GM21447 (cell line): ENCODE measurements at regions not wholly inside any gene's neighbourhood (a gene's known extent, or its start where the extent isn't known, plus 50 kb on each side); places are given as distances from the start of the nearest gene placed in this dataset.
A peak's percentile ranks its signal among the peaks of the same experiment; 100 is the strongest.
"Not testable (repeated sequence)": the region's sequence is repeated elsewhere in the genome, so short reads cannot be mapped to it uniquely, and the experiment has no call there.

Experiments
- ATAC-seq: cut with Tn5 transposase; IDR thresholded peaks from one replicate; pipeline ENCODE4 v1.9.1; 2021; ENCODE audit not compliant: unreplicated experiment

GRCh38 chr14:105772710-105773250 lies 246.4 kb downstream of the TMEM121 start:
- not testable (repeated sequence) for ATAC-seq

DNA sequence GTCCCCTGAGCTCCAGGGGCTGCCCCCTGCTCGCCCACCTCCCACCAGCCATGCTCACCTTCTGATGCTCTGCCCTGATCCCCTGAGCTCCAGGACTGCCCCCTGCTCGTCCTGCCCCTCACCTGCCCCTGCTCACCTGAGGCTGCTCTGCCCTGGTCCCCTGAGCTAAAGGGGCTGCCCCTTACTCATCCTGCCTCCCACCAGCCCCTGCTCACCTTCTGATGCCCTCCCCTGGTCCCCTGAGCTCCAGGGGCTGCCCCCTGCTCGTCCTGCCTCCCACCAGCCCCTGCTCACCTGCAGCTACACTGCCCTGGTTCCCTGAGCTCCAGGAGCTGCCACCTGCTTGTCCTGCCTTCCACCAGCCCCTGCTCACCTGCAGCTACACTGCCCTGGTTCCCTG lies 247.2 kb downstream of the TMEM121 start:
- ATAC-seq, result no peak

DNA sequence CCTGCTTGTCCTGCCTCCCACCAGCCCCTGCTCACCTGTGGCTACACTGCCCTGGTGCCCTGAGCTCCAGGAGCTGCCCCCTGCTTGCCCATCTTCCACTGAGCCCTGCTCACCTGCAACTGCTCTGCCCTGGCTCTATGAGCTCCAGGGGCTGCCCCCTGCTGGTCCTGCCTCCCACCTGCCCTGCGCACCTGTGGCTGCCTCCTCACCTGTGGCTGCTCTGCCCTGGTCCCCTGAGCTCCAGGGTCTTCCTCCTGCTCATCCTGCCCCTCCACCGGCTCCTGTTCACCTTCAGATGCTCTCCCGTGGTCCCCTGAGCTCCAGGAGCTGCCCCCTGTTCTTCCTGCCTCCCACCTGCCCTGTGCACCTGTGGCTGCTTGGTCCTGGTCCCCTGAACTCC lies 247.6 kb downstream of the TMEM121 start:
- ATAC-seq, result no peak

DNA sequence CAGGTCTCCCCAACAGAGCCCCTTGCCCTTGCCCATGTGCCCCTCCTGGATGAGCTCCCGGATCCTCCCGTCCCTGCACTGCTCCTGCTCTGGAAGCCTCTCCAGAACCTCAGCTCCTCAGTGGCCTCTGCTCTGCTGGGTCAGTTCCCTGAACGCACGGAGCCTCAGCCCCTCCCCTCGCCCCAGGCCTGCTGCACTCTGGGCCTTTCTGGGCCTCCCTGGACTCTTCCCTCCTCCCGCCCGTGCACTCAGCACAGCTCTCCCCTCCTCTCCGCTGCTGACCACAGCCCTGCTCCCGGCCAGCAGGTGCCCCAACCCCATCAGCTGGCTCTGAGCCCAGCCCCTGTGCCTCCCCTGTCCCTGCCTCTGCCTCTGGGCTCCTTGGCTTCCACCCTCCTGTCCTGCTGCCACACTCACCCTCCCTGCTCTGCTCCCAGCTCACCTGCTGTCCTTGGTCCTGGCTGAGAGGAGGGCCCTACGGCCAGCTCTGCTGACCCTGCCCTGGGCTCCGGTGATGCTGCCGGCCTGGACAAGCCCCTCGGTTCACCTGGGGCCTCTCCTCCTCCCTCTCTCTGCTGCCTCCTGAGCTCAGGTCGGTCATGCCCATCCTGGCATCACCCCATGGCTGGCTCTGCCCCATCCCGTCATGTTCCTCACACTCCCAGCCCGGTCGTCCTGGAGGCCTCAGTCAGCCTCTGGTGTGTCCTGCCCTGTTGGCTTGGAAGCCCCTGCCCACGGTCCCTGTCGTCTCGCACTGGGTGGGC lies 248.4 kb downstream of the TMEM121 start:
- not testable (repeated sequence) for ATAC-seq

DNA sequence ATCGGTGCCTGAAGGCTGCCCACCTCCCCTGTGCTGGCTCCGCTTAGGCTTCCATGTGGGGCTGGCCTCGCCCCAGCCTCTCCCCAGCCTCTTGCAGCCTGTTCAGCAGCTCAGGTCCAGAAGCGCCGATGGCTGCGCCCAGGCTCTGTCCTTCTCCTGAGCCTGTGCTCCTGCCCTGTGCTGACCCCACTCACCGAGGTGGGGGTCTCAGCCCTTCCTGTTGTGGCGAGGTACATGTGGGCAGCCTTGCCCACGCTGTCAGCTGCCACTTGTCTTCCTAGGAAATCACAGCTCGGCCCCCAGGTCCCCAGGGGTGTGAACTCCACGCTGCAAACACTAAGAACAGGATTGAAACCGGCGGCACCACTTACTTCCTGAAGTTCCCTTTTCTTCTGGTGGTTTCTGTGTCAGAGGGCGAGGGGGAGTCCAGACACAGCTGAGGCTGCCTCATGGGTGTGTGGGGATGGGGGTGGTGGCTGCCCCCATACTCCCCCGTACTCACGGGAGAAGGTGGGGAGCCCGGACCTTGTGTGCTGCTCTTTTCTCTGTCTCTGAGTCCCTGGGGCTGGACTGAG lies 249.1 kb downstream of the TMEM121 start:
- ATAC-seq, result not testable (repeated sequence)

DNA sequence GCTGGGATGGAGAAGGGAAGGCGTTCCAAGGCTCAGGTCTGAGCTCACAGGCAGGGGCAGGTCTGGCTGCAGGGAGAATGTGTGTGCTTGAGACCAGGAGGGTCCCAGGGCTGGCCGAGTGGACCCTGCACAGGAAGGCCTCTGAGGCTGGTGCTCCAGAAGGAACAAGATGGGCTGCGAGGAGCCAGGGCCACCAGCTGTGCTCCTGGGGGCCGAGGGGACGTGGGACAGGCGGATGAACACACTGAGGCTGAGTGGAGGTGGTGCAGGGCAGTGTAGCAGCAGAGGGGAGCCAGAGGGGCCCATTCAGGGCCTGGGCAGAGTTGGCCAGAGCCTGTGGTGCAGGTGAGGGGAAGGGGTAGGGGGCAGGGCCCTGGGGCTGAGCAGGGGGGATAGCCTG lies 249.7 kb downstream of the TMEM121 start:
- not testable (repeated sequence) for ATAC-seq

- no peak for ATAC-seq
Observed at GRCh38 chr14:105776924-105777323, 250.5 kb downstream of the TMEM121 start.

DNA sequence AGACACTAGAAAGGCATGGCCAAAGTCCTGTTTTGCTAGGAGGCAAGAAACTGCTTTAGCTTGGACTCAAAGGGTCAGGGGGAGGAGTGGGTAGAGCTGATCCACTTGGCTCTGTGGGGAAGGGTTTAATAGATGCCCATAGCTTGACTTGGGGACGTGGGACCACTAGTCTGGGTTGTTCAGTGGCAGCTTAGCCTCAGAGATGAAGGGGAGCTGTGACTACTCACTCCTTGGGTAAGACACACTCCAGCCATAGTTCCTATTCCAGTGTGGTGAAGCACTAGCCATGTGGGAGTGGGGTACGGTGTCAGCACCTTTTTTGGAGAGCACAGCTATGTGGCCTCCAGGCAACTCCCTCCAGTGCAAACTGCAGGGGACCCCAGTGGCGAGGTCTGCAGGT lies 257.3 kb downstream of the TMEM121 start:
- ATAC-seq, result no peak

GRCh38 chr14:105793836-105794235 lies 267.5 kb downstream of the TMEM121 start:
- ATAC-seq, result no peak

DNA sequence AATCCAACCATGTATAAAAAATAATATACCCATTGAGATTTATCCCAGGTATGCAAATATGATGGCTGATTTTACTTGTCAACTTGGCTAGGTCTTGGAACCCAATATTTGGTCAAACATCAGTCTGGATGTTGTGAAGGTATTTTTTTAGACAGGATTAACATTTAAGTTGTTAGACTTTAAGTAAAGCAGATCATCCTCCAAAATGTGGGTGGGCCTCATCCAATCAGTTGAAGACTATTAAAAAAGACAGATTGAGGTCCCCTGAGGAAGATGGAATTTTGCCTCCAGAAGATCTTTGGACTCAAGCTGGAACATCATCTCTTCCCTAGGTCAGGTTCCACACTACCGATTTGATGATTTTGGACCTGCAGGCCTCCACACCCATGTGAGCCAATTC lies 271.2 kb downstream of the TMEM121 start:
- no peak for ATAC-seq

DNA sequence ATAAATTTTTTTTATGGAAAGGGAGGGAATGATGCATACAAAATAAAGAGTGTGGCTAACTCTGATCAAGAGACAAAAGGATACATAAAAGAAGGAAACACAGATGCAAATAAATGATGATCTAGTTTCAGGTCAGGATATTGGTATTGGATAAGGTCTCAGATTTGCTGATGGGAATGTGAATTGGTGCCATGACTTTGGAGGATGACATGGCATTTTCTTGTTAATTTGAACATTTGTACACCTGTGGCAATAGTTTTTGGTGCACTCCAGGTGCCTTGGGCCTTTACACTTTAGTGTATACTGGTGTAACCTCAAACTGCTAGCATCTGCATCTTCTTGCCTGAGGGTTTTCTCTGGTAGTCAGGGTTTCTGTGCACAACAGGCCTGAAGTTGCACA lies 279.3 kb downstream of the TMEM121 start:
- no peak for ATAC-seq

DNA sequence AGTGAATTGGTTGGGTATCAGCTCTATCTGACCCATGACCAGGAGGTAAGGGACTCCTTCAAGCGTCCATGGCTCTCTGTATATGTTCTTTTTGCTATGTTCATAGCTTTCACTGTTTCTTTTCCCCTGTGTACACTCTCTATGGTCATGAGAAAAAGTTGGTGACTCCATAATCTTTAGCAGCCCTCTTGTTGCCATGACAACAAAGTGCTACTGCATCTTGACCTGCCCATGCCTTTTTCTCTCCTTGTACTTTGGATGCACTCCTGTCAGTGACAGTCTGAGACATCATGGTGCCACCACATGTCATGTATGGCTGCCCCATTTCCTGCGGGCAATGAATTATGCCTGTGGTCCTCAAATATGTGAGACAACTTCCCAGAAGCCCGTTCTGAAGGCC lies 280.2 kb downstream of the TMEM121 start:
- ATAC-seq, result no peak

GRCh38 chr14:105817971-105818711 lies 291.8 kb downstream of the TMEM121 start:
- peak; percentile 79 for ATAC-seq

- no peak for ATAC-seq
Observed at GRCh38 chr14:105818712-105819005, 292.3 kb downstream of the TMEM121 start.

GRCh38 chr14:105830171-105830570 lies 303.8 kb downstream of the TMEM121 start:
- no peak for ATAC-seq

GRCh38 chr14:105836160-105836559 lies 309.8 kb downstream of the TMEM121 start:
- no peak for ATAC-seq

DNA sequence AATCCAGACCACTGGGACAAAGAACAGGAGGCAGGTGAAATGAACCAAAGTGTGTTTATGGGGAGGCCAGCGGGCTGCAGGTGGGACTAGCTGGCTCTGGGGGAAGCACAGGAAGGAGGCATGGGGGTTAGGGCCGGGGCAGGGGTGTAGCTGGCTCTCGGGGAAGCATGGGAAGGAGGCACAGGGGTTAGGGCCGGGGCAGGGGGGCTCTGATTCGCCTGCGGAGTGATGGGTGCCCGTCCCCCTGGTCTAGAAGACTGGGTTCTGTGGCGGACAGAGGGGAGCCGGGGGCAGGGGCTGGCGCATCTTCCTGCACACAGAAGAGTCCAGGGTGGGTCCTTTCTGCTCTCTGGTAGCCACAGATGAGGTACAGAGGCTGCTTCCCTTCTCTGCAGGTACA lies 310.3 kb downstream of the TMEM121 start:
- ATAC-seq, result no peak

DNA sequence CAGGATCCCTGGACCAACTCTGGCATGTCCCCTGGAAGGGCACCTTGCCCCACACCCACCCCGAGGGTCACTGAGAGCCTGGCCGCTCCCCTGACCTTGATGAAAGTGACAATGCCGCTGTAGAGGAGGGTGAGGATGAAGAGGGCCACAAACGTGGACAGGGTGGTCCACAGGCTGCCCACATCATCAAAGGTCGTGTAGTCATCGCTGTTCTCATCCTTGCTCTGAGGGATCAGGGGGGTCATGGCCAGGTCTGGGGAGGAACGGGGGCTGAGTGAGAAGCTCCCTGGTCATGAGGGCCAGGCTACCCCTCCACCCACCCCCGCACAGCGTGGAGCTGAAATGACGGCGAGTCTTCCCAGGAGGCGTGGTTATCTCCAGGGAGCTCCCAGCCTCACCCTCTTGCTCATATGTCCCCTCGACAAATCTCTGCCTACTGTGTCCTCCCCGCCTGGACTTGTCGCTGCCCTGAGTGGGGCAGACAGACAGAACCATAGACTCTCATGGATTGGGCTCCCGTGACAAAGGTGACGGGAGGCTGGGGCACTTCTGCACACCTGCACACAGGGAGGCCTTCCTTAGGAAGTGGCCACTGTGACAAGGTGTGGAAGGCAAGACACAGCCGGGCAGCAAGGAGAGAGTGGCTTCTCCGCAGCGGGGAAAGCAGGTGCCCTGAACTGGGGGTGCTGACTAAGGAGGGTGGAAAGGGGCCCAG lies 311.1 kb downstream of the TMEM121 start:
- no peak for ATAC-seq

DNA sequence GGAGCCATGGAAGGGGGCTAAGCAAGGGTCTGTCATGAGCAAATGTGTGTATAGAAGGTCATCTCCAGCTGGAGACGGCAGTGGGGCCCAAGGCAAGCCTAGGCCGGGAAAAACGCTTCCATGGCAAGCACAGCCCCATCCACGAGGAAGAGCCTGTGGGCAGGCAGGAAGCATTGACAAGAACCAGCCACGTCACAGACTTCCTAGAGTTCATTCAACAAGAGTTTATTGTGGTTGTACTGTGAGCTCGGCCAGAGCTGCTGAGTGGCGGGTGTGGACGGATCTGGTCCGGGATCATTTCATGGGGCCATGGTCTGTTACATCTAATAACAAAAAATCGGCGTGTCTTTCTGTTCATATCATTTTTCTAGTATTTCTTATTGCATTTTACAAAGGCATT lies 311.7 kb downstream of the TMEM121 start:
- no peak for ATAC-seq

DNA sequence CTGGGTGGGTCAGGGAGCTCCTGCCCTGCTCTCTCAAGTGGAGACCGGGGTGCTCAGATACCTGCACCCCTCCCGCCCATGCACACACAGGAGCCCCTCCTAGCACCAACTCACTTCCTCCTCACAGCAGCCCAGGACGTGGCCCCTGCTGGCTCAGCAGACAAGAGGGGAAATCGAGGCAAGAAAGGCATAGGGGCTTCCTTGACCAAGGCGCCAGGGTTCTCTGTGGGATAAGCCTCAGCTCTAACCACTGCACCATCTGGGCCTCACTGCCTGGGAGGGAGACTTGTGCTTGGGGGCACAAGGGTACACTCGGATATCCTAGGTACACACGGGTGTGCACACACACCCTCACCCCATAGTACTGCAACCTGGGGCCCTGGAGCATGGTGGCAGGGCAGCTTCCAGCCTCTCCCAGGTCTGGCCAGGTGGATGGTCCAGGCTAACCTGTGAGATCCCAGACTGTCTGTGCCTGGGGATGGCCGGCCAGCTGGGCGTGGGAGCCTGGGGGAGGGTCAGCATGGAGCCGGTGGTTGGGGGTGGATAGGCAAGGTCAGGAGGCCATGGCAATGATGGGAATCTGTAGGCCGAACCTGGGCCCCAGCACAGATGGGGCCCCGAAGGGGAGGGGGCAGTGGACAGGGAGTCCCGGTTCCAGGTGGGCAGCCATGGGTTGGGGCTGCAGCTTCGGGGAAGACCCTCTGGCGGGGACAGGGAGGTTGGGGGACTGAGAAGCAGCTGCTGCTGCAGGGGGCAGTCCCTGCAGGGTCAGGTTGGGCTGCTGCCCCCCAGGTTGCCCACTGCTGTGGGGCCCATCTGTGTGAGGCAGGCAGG lies 312.4 kb downstream of the TMEM121 start:
- ATAC-seq, result no peak
